GM13976 (cell line): ENCODE measurements at regions not wholly inside any gene's neighbourhood (a gene's known extent, or its start where the extent isn't known, plus 50 kb on each side); places are given as distances from the start of the nearest gene placed in this dataset.

Experiments
- DNase-seq: peaks from one replicate; pipeline ENCODE4 v3.0.0; 2012; ENCODE audit warnings: low spot score
- CTCF ChIP-seq: IDR thresholded peaks from 2 replicates; pipeline ENCODE4 v1.5.1; 2012; ENCODE audit warnings: borderline replicate concordance, mild to moderate bottlenecking; ENCODE audit not compliant: insufficient read depth; ENCODE audit errors: extremely low read depth, missing control alignments, control extremely low read depth
- in situ Hi-C: fragments of 300-500 bp; cut with MboI; formaldehyde crosslinking; loops from one replicate; pipeline ENCODE4 v1.12.0; 2022; ENCODE audit warnings: low sequenced_read_pairs, mixed read lengths, inconsistent platforms; ENCODE audit not compliant: unreplicated experiment

- in situ Hi-C loops = no loop called here
- DNase-seq = no peak
- TF ChIP-seq CTCF = no peak
Measured at GRCh38 chr4:33453436-33453835, 2733.3 kb downstream of the PCDH7 start.

- no peak for TF ChIP-seq CTCF
- DNase-seq = no peak
- in situ Hi-C loops = no loop called here
Measured at GRCh38 chr4:33453916-33454315, 2733.7 kb downstream of the PCDH7 start.

- in situ Hi-C loops = no loop called here
- no peak for TF ChIP-seq CTCF
- DNase-seq = no peak
Measured at GRCh38 chr4:33465565-33465964, 2745.4 kb downstream of the PCDH7 start.

GRCh38 chr4:33467291-33467690 is 2747.1 kb downstream of the PCDH7 start:
- in situ Hi-C loops = no loop called here
- TF ChIP-seq CTCF = no peak
- no peak for DNase-seq

GRCh38 chr4:33470805-33471204 is 2750.6 kb downstream of the PCDH7 start:
- DNase-seq = no peak
- TF ChIP-seq CTCF = no peak
- in situ Hi-C loops = no loop called here

GRCh38 chr4:33477715-33478114 is 2757.5 kb downstream of the PCDH7 start:
- no peak for DNase-seq
- in situ Hi-C loops = no loop called here
- TF ChIP-seq CTCF = no peak

GRCh38 chr4:33482773-33483172 is 2761.5 kb downstream of the ARAP2 start:
- in situ Hi-C loops = no loop called here
- no peak for DNase-seq
- no peak for TF ChIP-seq CTCF
